Gastroesophageal sphincter (tissue), 4 donors: ENCODE measurements at regions not wholly inside any gene's neighbourhood (a gene's known extent, or its start where the extent isn't known, plus 50 kb on each side); places are given as distances from the start of the nearest gene placed in this dataset.
A peak's percentile ranks its signal among the peaks of the same experiment; 100 is the strongest.

Experiments
- ATAC-seq: fragments of 150-250 bp; one replicate; pipeline ENCODE4 v1.9.1; 2016; ENCODE audit warnings: mild to moderate bottlenecking, moderate library complexity
- H3K27ac ChIP-seq, 4 donors: fragments of 200-600 bp; sonication (generic) in 3 of 4; 1 replicate in 3 of 4; 2 replicates in 1 of 4; pipeline ENCODE4 v1.5.1; 2016 to 2019
- H3K27me3 ChIP-seq: fragments of 200-600 bp; sonication (generic); one replicate; pipeline ENCODE4 v1.5.1; 2019
- H3K36me3 ChIP-seq, 2 donors: fragments of 200-600 bp; sonication (generic); one replicate each; pipeline ENCODE4 v1.5.1; 2019; ENCODE audit warnings: control low read depth in 1 of 2
- H3K4me1 ChIP-seq, 3 donors: fragments of 200-600 bp; sonication (generic); 1 replicate in 2 of 3; 2 replicates in 1 of 3; pipeline ENCODE4 v1.5.1; 2016 to 2019; ENCODE audit warnings: control low read depth in 2 of 3
- H3K4me3 ChIP-seq, 2 donors: fragments of 200-600 bp; sonication (generic); one replicate each; pipeline ENCODE4 v1.5.1; 2019; ENCODE audit warnings: mild to moderate bottlenecking in 1 of 2, moderate library complexity in 1 of 2
- H3K9me3 ChIP-seq, 3 donors: fragments of 200-600 bp; sonication (generic); one replicate each; pipeline ENCODE4 v1.5.1; 2017 to 2019; ENCODE audit warnings: control low read depth in 2 of 3
- CTCF ChIP-seq, 4 experiments: fragments of 200-600 bp in 2 of 4; fragments of 450-650 bp in 2 of 4; sonication (generic) in 1 of 4; IDR thresholded peaks; one replicate each; pipeline ENCODE4 v1.5.1; 2017 to 2019; ENCODE audit warnings: antibody characterized with exemption in 4 of 4, mild to moderate bottlenecking in 2 of 4, moderate library complexity in 2 of 4
- EP300 ChIP-seq: sonication (generic); formaldehyde crosslinking; IDR thresholded peaks from one replicate; pipeline ENCODE4 v1.6.1; 2017; ENCODE audit warnings: antibody characterized with exemption, mild to moderate bottlenecking
- POLR2A ChIP-seq, 2 donors: fragments of 450-650 bp; IDR thresholded peaks; one replicate each; pipeline ENCODE4 v1.6.1; 2017; ENCODE audit warnings: antibody characterized with exemption in 2 of 2, mild to moderate bottlenecking in 2 of 2, moderate library complexity in 1 of 2
- POLR2AphosphoS5 ChIP-seq: sonication (generic); formaldehyde crosslinking; IDR thresholded peaks from one replicate; pipeline ENCODE4 v1.6.1; 2017; ENCODE audit warnings: antibody characterized with exemption
- WGBS, 2 donors: methylation state at CpG; one replicate each; pipeline ENCODE4 v1.1.5; 2018; ENCODE audit warnings: low coverage in 1 of 2; 5-methylcytosine and 5-hydroxymethylcytosine counted together

GRCh38 chr7:130831322-130831721 lies 97.3 kb upstream of the KLF14 start:
- H3K4me1 ChIP-seq, result peaks cover 0 to 5% (median 0%) of the 10 kb centered on the region in 3 donors
- H3K27me3 ChIP-seq, result no peaks in the 10 kb centered on the region
- no peaks in the 10 kb centered on the region for H3K36me3 ChIP-seq
- H3K4me3 ChIP-seq, result no peak overlapping the region
- WGBS, 2 donors, result 33 to 44% methylated on average over 2 to 3 of the region's 3 CpGs
- ATAC-seq, result no peak
- TF ChIP-seq POLR2A (IDR thresholded peaks at IDR 0.05) (no peak), CTCF (IDR thresholded peaks at IDR 0.05) (no peak), EP300 (no peak), POLR2AphosphoS5 (no peak)
- no peak overlapping the region for H3K27ac ChIP-seq
- peaks cover 0 to 24% (median 0%) of the 10 kb centered on the region in 3 donors for H3K9me3 ChIP-seq

GRCh38 chr7:130831817-130832481 lies 97.9 kb upstream of the KLF14 start:
- peaks cover 0 to 5% (median 0%) of the 10 kb centered on the region in 3 donors for H3K4me1 ChIP-seq
- H3K36me3 ChIP-seq, result no peaks in the 10 kb centered on the region
- WGBS, 2 donors, result 8 to 26% methylated on average over 4 to 6 of the region's 6 CpGs
- ATAC-seq, result no peak
- peak; percentile 69 to 75 (median 72) for TF ChIP-seq CTCF (IDR thresholded peaks at IDR 0.05)
- no peak for TF ChIP-seq POLR2AphosphoS5
- TF ChIP-seq EP300, result no peak
- H3K4me3 ChIP-seq, result no peak overlapping the region
- H3K27me3 ChIP-seq, result no peaks in the 10 kb centered on the region
- H3K27ac ChIP-seq, result no peak overlapping the region
- H3K9me3 ChIP-seq, result peaks cover 0 to 18% (median 0%) of the 10 kb centered on the region in 3 donors

GRCh38 chr7:130838738-130839137 lies 104.7 kb upstream of the KLF14 start:
- Histone ChIP-seq H3K36me3 (no peaks in the 10 kb centered on the region), H3K27ac (no peak overlapping the region), H3K9me3 (no peaks in the 10 kb centered on the region), H3K4me3 (no peak overlapping the region), H3K4me1 (no peaks in the 10 kb centered on the region), H3K27me3 (peaks cover 11% of the 10 kb centered on the region)
- TF ChIP-seq POLR2AphosphoS5 (no peak), POLR2A (IDR thresholded peaks at IDR 0.05) (no peak), CTCF (IDR thresholded peaks at IDR 0.05) (no peak), EP300 (no peak)
- peak; percentile 34 for ATAC-seq
- 18 to 20% methylated on average over 1 of the region's 1 CpG for WGBS, 2 donors

- Histone ChIP-seq H3K4me1 (no peaks in the 10 kb centered on the region), H3K9me3 (no peaks in the 10 kb centered on the region), H3K27me3 (peaks cover 18% of the 10 kb centered on the region), H3K4me3 (no peak overlapping the region), H3K27ac (no peak overlapping the region), H3K36me3 (no peaks in the 10 kb centered on the region)
- 88 to 95% methylated on average over 1 to 2 of the region's 2 CpGs for WGBS, 2 donors
- no peak for TF ChIP-seq POLR2AphosphoS5
- no peak for TF ChIP-seq CTCF (IDR thresholded peaks at IDR 0.05)
- TF ChIP-seq EP300, result no peak
- TF ChIP-seq POLR2A (IDR thresholded peaks at IDR 0.05), result no peak
- no peak for ATAC-seq
These were observed 106.6 kb upstream of the KLF14 start for GRCh38 chr7:130840599-130840998.

- no peak overlapping the region for H3K4me3 ChIP-seq
- H3K36me3 ChIP-seq, result no peaks in the 10 kb centered on the region
- no peaks in the 10 kb centered on the region for H3K4me1 ChIP-seq
- TF ChIP-seq CTCF (IDR thresholded peaks at IDR 0.05), result no peak
- TF ChIP-seq EP300, result no peak
- TF ChIP-seq POLR2A (IDR thresholded peaks at IDR 0.05), result no peak
- TF ChIP-seq POLR2AphosphoS5, result no peak
- WGBS, 2 donors, result 86 to 88% methylated on average over 1 of the region's 7 CpGs
- peaks cover 21% of the 10 kb centered on the region for H3K27me3 ChIP-seq
- no peak overlapping the region for H3K27ac ChIP-seq
- ATAC-seq, result no peak
- no peaks in the 10 kb centered on the region for H3K9me3 ChIP-seq
These were observed 107.4 kb upstream of the KLF14 start for GRCh38 chr7:130841416-130841815.
